ENCODE measurements at regions not wholly inside any gene's neighbourhood (a gene's known extent, or its start where the extent isn't known, plus 50 kb on each side); places are given as distances from the start of the nearest gene placed in this dataset.

GRCh38 chr16:6114691-6115090 lies 1017.1 kb upstream of the EEF2KMT start:
- DNase-seq (ENCODE audit: low spot score), result no peak
- no peak for TF ChIP-seq CTCF (IDR thresholded peaks at IDR 0.05; ENCODE audit: extremely low read depth, missing control alignments)

DNA sequence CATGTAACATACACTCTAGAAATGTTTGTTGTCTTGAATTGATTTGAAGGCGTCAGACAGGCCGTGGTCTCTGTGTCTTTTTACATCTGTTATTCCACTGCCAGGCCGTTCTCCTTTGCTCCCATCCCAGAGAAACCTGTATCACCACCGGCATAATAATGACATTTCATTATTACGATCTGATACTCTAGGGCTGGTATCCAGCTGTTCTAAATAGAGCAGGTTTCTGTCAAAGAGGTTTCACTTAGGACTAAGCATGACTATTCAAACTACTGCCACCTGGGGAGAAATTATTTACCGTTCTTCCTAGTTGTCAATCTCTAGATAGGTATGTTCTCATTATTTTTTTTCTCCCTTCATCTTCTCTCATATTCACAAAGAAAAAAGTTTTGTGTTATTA lies 1016.2 kb upstream of the EEF2KMT start:
- no peak for DNase-seq (ENCODE audit: low spot score)
- no peak for TF ChIP-seq CTCF (IDR thresholded peaks at IDR 0.05; ENCODE audit: extremely low read depth, missing control alignments)

DNA sequence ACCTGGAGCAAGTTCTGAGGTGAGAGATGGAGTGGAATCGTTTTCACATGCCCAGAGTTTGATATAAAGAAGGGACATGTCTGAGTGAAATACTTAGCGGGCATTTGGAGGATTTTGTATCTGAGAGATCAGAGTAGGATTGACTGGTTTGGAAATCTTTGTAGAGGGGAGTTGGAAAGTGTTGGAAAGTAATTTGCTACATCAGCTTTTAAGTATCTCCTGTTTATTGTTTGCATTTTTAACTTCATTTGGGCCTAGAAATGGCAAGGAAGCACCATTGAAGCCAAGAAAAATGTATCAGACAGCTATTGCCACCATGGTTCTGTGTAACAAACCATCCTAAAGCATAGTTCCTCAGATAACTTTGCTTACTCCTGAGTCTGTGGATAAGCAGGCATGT lies 1015.1 kb upstream of the EEF2KMT start:
- DNase-seq (ENCODE audit: low spot score), result no peak
- no peak for TF ChIP-seq CTCF (IDR thresholded peaks at IDR 0.05; ENCODE audit: extremely low read depth, missing control alignments)

DNA sequence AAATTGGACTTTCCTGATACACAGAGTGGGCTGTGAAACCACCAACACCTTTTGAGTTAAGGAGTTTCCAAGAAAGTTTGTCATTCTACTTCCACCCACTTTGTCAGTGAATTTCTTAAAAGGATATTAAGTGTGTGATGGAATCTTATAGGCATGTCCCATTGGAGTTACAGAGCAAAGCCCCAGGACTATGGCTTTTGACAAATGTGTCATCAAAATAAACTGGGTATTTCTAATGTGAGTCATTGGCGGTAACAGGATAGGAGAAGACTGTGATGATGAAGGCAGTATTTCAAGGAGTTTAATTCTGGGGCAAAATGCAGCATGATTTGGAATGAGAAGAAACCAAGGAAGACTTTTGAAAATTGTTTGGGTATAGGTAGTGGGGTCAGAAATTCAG lies 1013.8 kb upstream of the EEF2KMT start:
- no peak for DNase-seq (ENCODE audit: low spot score)
- no peak for TF ChIP-seq CTCF (IDR thresholded peaks at IDR 0.05; ENCODE audit: extremely low read depth, missing control alignments)

GRCh38 chr16:6110346-6110745 lies 1012.8 kb upstream of the EEF2KMT start:
- DNase-seq (ENCODE audit: low spot score), result no peak
- no peak for TF ChIP-seq CTCF (IDR thresholded peaks at IDR 0.05; ENCODE audit: extremely low read depth, missing control alignments)

DNA sequence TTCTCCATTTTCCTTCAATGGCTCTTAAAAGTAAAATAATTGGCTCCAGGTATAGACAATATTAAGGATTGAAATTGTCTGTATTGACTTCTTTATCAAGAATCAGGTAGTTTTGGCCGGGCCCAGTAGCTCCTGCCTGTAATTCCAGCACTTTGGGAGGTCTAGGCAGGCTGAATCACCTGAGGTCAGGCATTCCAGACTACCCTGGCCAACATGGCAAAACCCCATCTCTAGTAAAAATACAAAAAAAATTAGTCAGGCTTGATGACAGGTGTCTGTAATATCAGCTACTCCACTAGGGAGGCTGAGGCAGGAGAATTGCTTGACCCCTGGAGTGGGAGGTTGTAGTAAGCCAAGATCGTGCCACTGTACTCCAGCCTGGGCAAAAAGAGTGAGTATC lies 1008.5 kb upstream of the EEF2KMT start:
- DNase-seq (ENCODE audit: low spot score), result no peak
- no peak for TF ChIP-seq CTCF (IDR thresholded peaks at IDR 0.05; ENCODE audit: extremely low read depth, missing control alignments)

GRCh38 chr16:6105115-6105514 lies 1007.5 kb upstream of the EEF2KMT start:
- no peak for TF ChIP-seq CTCF (IDR thresholded peaks at IDR 0.05; ENCODE audit: extremely low read depth, missing control alignments)

More at GRCh38 chr16:6105115-6105514, 1007.5 kb upstream of the EEF2KMT start:
- no peak for DNase-seq (ENCODE audit: low spot score)

All from GM20000 (cell line).